GM19455 (cell line): ENCODE measurements at regions not wholly inside any gene's neighbourhood (a gene's known extent, or its start where the extent isn't known, plus 50 kb on each side); places are given as distances from the start of the nearest gene placed in this dataset.

Experiments
- ATAC-seq: cut with Tn5 transposase; IDR thresholded peaks from one replicate; pipeline ENCODE4 v1.9.1; 2021; ENCODE audit not compliant: unreplicated experiment

GRCh38 chr13:50587115-50587514 lies 256.4 kb downstream of the DLEU7 start:
- ATAC-seq: no peak

GRCh38 chr13:50587645-50588373 lies 255.7 kb downstream of the DLEU7 start:
- no peak for ATAC-seq

- no peak for ATAC-seq
Observed at GRCh38 chr13:50588491-50589130, 254.9 kb downstream of the DLEU7 start.

- no peak for ATAC-seq
Observed at GRCh38 chr13:50589139-50589538, 254.4 kb downstream of the DLEU7 start.

- no peak for ATAC-seq
Observed at GRCh38 chr13:50589651-50590054, 253.8 kb downstream of the DLEU7 start.

GRCh38 chr13:50592412-50593155 lies 250.9 kb downstream of the DLEU7 start:
- no peak for ATAC-seq

- ATAC-seq: no peak
Observed at GRCh38 chr13:50593207-50593606, 250.3 kb downstream of the DLEU7 start.

- ATAC-seq: peak; percentile 82
Observed at GRCh38 chr13:50594276-50595051, 249.0 kb downstream of the DLEU7 start.

- no peak for ATAC-seq
Observed at GRCh38 chr13:50595196-50595595, 248.3 kb downstream of the DLEU7 start.

- ATAC-seq: no peak
Observed at GRCh38 chr13:50596156-50596555, 247.3 kb downstream of the DLEU7 start.

- no peak for ATAC-seq
Observed at GRCh38 chr13:50596776-50597203, 246.7 kb downstream of the DLEU7 start.

- ATAC-seq: no peak
Observed at GRCh38 chr13:50598338-50598737, 245.2 kb downstream of the DLEU7 start.

- no peak for ATAC-seq
Observed at GRCh38 chr13:50599046-50599445, 244.4 kb downstream of the DLEU7 start.

- no peak for ATAC-seq
Observed at GRCh38 chr13:50599927-50600326, 243.6 kb downstream of the DLEU7 start.

GRCh38 chr13:50608370-50608769 lies 235.1 kb downstream of the DLEU7 start:
- no peak for ATAC-seq

- ATAC-seq: no peak
Observed at GRCh38 chr13:50609011-50609410, 234.5 kb downstream of the DLEU7 start.

- ATAC-seq: no peak
Observed at GRCh38 chr13:50610238-50610637, 233.3 kb downstream of the DLEU7 start.

- no peak for ATAC-seq
Observed at GRCh38 chr13:50611117-50611781, 232.2 kb downstream of the DLEU7 start.

- no peak for ATAC-seq
Observed at GRCh38 chr13:50612717-50613116, 230.8 kb downstream of the DLEU7 start.

GRCh38 chr13:50613356-50613831 lies 230.1 kb downstream of the DLEU7 start:
- ATAC-seq: no peak
